Hematopoietic multipotent progenitor cell treated with erythropoietin and hydrocortisone succinate and interleukin-3 and kit ligand, for 8 days (in vitro differentiated cells): ENCODE measurements at regions not wholly inside any gene's neighbourhood (a gene's known extent, or its start where the extent isn't known, plus 50 kb on each side); places are given as distances from the start of the nearest gene placed in this dataset.
A peak's percentile ranks its signal among the peaks of the same experiment; 100 is the strongest.
"Not testable (repeated sequence)": the region's sequence is repeated elsewhere in the genome, so short reads cannot be mapped to it uniquely, and the experiment has no call there.

ENCODE experiments used
- DNase-seq: peaks from one replicate; pipeline ENCODE4 v3.0.0-alpha.2; 2015

- DNase-seq = no peak
Measured at GRCh38 chr16:48003206-48003907, 152.4 kb downstream of the ABCC12 start.

- no peak for DNase-seq
Measured at GRCh38 chr16:48001324-48001895, 154.4 kb downstream of the ABCC12 start.

- no peak for DNase-seq
Measured at GRCh38 chr16:48000622-48001021, 155.2 kb downstream of the ABCC12 start.

GRCh38 chr16:47999595-47999994, 156.2 kb downstream of the ABCC12 start:
- no peak for DNase-seq

- no peak for DNase-seq
Measured at GRCh38 chr16:47995354-47995753, 160.4 kb downstream of the ABCC12 start.

GRCh38 chr16:47991491-47991890, 164.3 kb downstream of the ABCC12 start:
- DNase-seq = no peak

- DNase-seq = no peak
Measured at GRCh38 chr16:47990676-47991075, 165.1 kb downstream of the ABCC12 start.

- DNase-seq = no peak
Measured at GRCh38 chr16:47987136-47987535, 168.7 kb downstream of the ABCC12 start.

GRCh38 chr16:47986031-47986430, 169.8 kb downstream of the ABCC12 start:
- DNase-seq = no peak

GRCh38 chr16:47984669-47985068, 171.1 kb downstream of the ABCC12 start:
- DNase-seq = no peak

- no peak for DNase-seq
Measured at GRCh38 chr16:47983999-47984580, 171.7 kb downstream of the ABCC12 start.

- no peak for DNase-seq
Measured at GRCh38 chr16:47980212-47980611, 175.6 kb downstream of the ABCC12 start.

- no peak for DNase-seq
Measured at GRCh38 chr16:47979616-47980182, 176.1 kb downstream of the ABCC12 start.

GRCh38 chr16:47979164-47979520, 176.7 kb downstream of the ABCC12 start:
- no peak for DNase-seq

- DNase-seq = no peak
Measured at GRCh38 chr16:47978491-47979163, 177.2 kb downstream of the ABCC12 start.

GRCh38 chr16:47977802-47978201, 178.0 kb downstream of the ABCC12 start:
- DNase-seq = no peak

GRCh38 chr16:47976636-47977210, 179.1 kb downstream of the ABCC12 start:
- DNase-seq = no peak

GRCh38 chr16:47974971-47975370, 180.8 kb downstream of the ABCC12 start:
- not testable (repeated sequence) for DNase-seq

GRCh38 chr16:47973552-47973951, 182.2 kb downstream of the ABCC12 start:
- DNase-seq = no peak

- no peak for DNase-seq
Measured at GRCh38 chr16:47972246-47972985, 183.4 kb downstream of the ABCC12 start.

GRCh38 chr16:47971225-47971624, 184.6 kb downstream of the ABCC12 start:
- no peak for DNase-seq

GRCh38 chr16:47970291-47970931, 185.4 kb downstream of the ABCC12 start:
- DNase-seq = peak; percentile 10
